ENCODE measurements at regions not wholly inside any gene's neighbourhood (a gene's known extent, or its start where the extent isn't known, plus 50 kb on each side); places are given as distances from the start of the nearest gene placed in this dataset.

DNA sequence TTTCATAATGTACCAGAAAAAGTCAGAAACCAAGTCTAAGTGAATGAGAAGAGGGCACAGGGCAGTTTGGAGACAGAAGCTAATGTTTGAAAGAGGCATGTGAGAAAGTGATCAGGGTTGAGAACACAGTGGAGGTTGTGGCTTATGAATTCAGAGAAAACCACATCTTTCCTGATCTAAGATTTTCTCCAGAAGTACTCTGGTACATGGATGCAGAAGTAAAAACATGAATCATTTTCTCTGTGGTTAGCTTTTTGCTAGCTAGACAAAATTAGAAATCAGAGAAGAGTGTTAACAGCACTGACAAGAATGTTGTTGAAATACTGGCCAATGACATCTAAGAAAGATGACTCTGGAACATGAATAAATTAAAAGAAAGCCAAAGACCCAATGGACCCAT lies 541.1 kb downstream of the DNAH5 start:
- Histone ChIP-seq H3K36me3 (ENCODE audit: control insufficient read depth in 2 of 4, insufficient read depth in 4 of 4, low read length in 3 of 4) (no peaks in the 10 kb centered on the region), H3K79me1 (ENCODE audit: low read depth, low read length) (no peaks in the 10 kb centered on the region), H3K9ac (replicated peaks in 1 of 4; ENCODE audit: extremely low read depth in 1 of 4, low read depth in 3 of 4, low read length in 3 of 4) (no peak overlapping the region), H3K14ac (ENCODE audit: insufficient read length) (no peak overlapping the region), H2BK12ac (ENCODE audit: low read depth, low read length) (no peak overlapping the region), H2BK15ac (ENCODE audit: low read length) (no peak overlapping the region), H3K4me2 (ENCODE audit: insufficient read depth in 1 of 2, low read depth in 2 of 2, low read length in 2 of 2) (no peak overlapping the region), H3K27me3 (replicated peaks in 1 of 4; ENCODE audit: control insufficient read depth in 3 of 4, extremely low read depth in 1 of 4, insufficient read depth in 3 of 4, low read length in 3 of 4) (no peaks in the 10 kb centered on the region), H3K9me3 (ENCODE audit: insufficient read depth in 2 of 2, low read depth in 1 of 2, low read length in 1 of 2) (no peaks in the 10 kb centered on the region), H4K91ac (replicated peaks; ENCODE audit: insufficient read length, low read length) (no peak overlapping the region), H2BK5ac (ENCODE audit: low read depth, low read length) (no peak overlapping the region), H3K4ac (replicated peaks; ENCODE audit: insufficient read length, low read depth, low read length) (no peak overlapping the region), H2AK5ac (ENCODE audit: low read depth, low read length) (no peak overlapping the region), H3K27ac (ENCODE audit: low read depth, low read length) (no peak overlapping the region), H3K23me2 (ENCODE audit: low read depth, low read length) (no peaks in the 10 kb centered on the region), H4K8ac (ENCODE audit: extremely low read depth, insufficient read depth, low read length) (no peak overlapping the region), H4K20me1 (replicated peaks in 1 of 2; ENCODE audit: control insufficient read depth in 1 of 2, insufficient read depth in 2 of 2, low read length in 2 of 2) (no peaks in the 10 kb centered on the region), H3K18ac (ENCODE audit: extremely low read depth, low read length) (no peak overlapping the region), H2BK120ac (replicated peaks; ENCODE audit: low read depth, low read length) (no peak overlapping the region), H2AFZ (ENCODE audit: low read length) (no peak overlapping the region), H4K5ac (ENCODE audit: insufficient read length, low read depth, low read length) (no peak overlapping the region), H3K23ac (ENCODE audit: insufficient read length) (no peak overlapping the region), H3K79me2 (ENCODE audit: control insufficient read depth in 1 of 2, insufficient read depth in 2 of 2, low read length in 2 of 2) (no peaks in the 10 kb centered on the region), H3K4me3 (ENCODE audit: extremely low read depth in 1 of 4, insufficient read depth in 2 of 4, low read depth in 3 of 4, low read length in 4 of 4) (no peak overlapping the region), H3K56ac (replicated peaks; ENCODE audit: insufficient read length, low read depth, low read length) (no peak overlapping the region), H2BK20ac (ENCODE audit: low read length) (no peak overlapping the region), H3K4me1 (replicated peaks in 1 of 4; ENCODE audit: control insufficient read depth in 3 of 4, insufficient read depth in 4 of 4, low read length in 3 of 4) (no peaks in the 10 kb centered on the region)
- no peak for FAIRE-seq
- POLR2A ChIA-PET (ENCODE audit: partially characterized antibody), result no interaction called here
- DNase-seq (ENCODE audit: low read depth in 1 of 2, low spot score in 2 of 2), result no peak
- CTCF ChIA-PET (ENCODE audit: partially characterized antibody), result interaction anchor here (1.4 kb wide), 1 partner anchor 58 kb away, joined by 3 read pairs; no protein-coding TSS in a partner anchor
- TF ChIP-seq TAF7 (optimal IDR thresholded peaks at IDR 0.05; ENCODE audit: borderline replicate concordance, low read depth, low read length) (no peak), JUND (IDR thresholded peaks at IDR 0.05; ENCODE audit: low read length) (no peak), ASH2L (IDR thresholded peaks at IDR 0.05; ENCODE audit: low read length) (no peak), RAD21 (IDR thresholded peaks at IDR 0.05 in 1 of 2, conservative IDR thresholded peaks at IDR 0.05 in 1 of 2; ENCODE audit: low read depth in 2 of 2, low read length in 2 of 2) (no peak), POLR2A (IDR thresholded peaks at IDR 0.05; ENCODE audit: control extremely low read depth in 1 of 2, low read depth in 2 of 2, low read length in 2 of 2) (no peak), BRCA1 (IDR thresholded peaks at IDR 0.05; ENCODE audit: low read depth, low read length) (no peak), BACH1 (IDR thresholded peaks at IDR 0.05; ENCODE audit: low read length) (no peak), TAF1 (IDR thresholded peaks at IDR 0.05; ENCODE audit: low read depth, low read length) (no peak), CTBP2 (IDR thresholded peaks at IDR 0.05; ENCODE audit: borderline replicate concordance, insufficient read depth, insufficient read length, low read length) (no peak), BCL11A (IDR thresholded peaks at IDR 0.05; ENCODE audit: low read depth in 2 of 2, low read length in 2 of 2) (no peak)
- TF ChIP-seq, protein P1, sequence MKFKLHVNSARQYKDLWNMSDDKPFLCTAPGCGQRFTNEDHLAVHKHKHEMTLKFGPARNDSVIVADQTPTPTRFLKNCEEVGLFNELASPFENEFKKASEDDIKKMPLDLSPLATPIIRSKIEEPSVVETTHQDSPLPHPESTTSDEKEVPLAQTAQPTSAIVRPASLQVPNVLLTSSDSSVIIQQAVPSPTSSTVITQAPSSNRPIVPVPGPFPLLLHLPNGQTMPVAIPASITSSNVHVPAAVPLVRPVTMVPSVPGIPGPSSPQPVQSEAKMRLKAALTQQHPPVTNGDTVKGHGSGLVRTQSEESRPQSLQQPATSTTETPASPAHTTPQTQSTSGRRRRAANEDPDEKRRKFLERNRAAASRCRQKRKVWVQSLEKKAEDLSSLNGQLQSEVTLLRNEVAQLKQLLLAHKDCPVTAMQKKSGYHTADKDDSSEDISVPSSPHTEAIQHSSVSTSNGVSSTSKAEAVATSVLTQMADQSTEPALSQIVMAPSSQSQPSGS (IDR thresholded peaks at IDR 0.05; ENCODE audit: low read length), result no peak
- TF ChIP-seq, protein P2, sequence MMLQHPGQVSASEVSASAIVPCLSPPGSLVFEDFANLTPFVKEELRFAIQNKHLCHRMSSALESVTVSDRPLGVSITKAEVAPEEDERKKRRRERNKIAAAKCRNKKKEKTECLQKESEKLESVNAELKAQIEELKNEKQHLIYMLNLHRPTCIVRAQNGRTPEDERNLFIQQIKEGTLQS (IDR thresholded peaks at IDR 0.05; ENCODE audit: insufficient read depth, low read depth, low read length), result no peak

All from H1 (cell line).